ENCODE measurements at regions not wholly inside any gene's neighbourhood (a gene's known extent, or its start where the extent isn't known, plus 50 kb on each side); places are given as distances from the start of the nearest gene placed in this dataset.

DNA sequence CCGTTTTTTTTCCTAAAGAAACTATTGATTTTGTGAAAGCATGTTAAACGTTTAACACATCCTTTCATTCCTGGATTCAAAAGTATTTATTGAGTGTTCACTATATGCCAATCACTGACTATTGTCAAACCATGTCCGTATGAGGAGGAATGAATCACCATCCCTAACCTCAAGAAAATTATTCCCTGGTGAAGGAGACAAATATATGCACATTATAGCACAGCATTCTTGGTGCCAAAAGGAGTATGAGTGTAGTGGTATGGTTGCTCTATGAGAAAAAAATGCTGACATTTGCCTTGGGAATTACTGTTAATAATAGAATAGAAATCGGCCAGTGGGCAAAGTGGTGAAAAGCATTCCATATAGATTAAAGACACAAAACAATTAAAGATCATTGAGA is 1390.1 kb downstream of the MRPL39 start:
- Histone ChIP-seq H3K9me1 (ENCODE audit: insufficient read depth, low read length) (no peaks in the 10 kb centered on the region), H2AFZ (replicated peaks; ENCODE audit: low read length, poor library complexity) (no peak overlapping the region), H4K91ac (ENCODE audit: insufficient read depth, low read depth, low read length) (no peak overlapping the region), H3K9ac (ENCODE audit: low read depth, low read length) (no peak overlapping the region), H3K23ac (ENCODE audit: low read depth, low read length) (no peak overlapping the region), H4K20me1 (ENCODE audit: insufficient read depth, low read length) (no peaks in the 10 kb centered on the region), H2BK15ac (ENCODE audit: low read depth, low read length) (no peak overlapping the region), H3K27me3 (ENCODE audit: control insufficient read depth, insufficient read depth, low read length) (no peaks in the 10 kb centered on the region), H3K27ac (ENCODE audit: insufficient read depth, low read length) (no peak overlapping the region), H3K4me3 (ENCODE audit: insufficient read depth, low read depth, low read length) (no peak overlapping the region), H2AK9ac (replicated peaks; ENCODE audit: low read depth, low read length, poor library complexity) (no peak overlapping the region), H2BK5ac (ENCODE audit: low read depth, low read length, poor library complexity, severe bottlenecking) (no peak overlapping the region), H2AK5ac (ENCODE audit: low read depth, low read length) (no peak overlapping the region), H3K4me2 (ENCODE audit: low read depth, low read length) (no peak overlapping the region), H2BK120ac (ENCODE audit: low read depth, low read length) (no peak overlapping the region), H2BK20ac (ENCODE audit: low read depth, low read length) (no peak overlapping the region), H3K4me1 (ENCODE audit: control insufficient read depth, insufficient read depth, low read length) (no peaks in the 10 kb centered on the region), H3K18ac (ENCODE audit: low read depth, low read length) (no peak overlapping the region), H3K9me3 (ENCODE audit: control insufficient read depth, insufficient read depth, low read length) (no peaks in the 10 kb centered on the region), H4K8ac (ENCODE audit: low read depth in 2 of 2, low read length in 2 of 2) (no peak overlapping the region), H3K79me1 (ENCODE audit: low read depth in 1 of 2, low read length in 2 of 2) (no peaks in the 10 kb centered on the region), H3K36me3 (ENCODE audit: control insufficient read depth, insufficient read depth, low read length) (no peaks in the 10 kb centered on the region), H3K14ac (replicated peaks; ENCODE audit: low read depth, low read length) (no peak overlapping the region), H4K5ac (ENCODE audit: low read depth, low read length) (no peak overlapping the region), H3K56ac (ENCODE audit: extremely low read depth, insufficient read depth, low read length) (no peak overlapping the region), H3K4ac (ENCODE audit: low read depth, low read length) (no peak overlapping the region)
- TF ChIP-seq RAD21 (IDR thresholded peaks at IDR 0.05; ENCODE audit: low read length) (no peak), CEBPB (IDR thresholded peaks at IDR 0.05; ENCODE audit: low read depth, low read length) (no peak), RFX5 (IDR thresholded peaks at IDR 0.05; ENCODE audit: low read depth, low read length) (no peak), FOS (IDR thresholded peaks at IDR 0.05; ENCODE audit: low read depth, low read length) (no peak), MXI1 (IDR thresholded peaks at IDR 0.05; ENCODE audit: borderline replicate concordance, low read depth, low read length) (no peak), MAFK (IDR thresholded peaks at IDR 0.05; ENCODE audit: low read depth, low read length) (no peak), SMC3 (IDR thresholded peaks at IDR 0.05; ENCODE audit: low read depth, low read length) (no peak), CTCF (conservative IDR thresholded peaks at IDR 0.05; ENCODE audit: low read depth, low read length) (no peak), POLR2A (IDR thresholded peaks at IDR 0.05; ENCODE audit: low read depth, low read length) (no peak), RCOR1 (IDR thresholded peaks at IDR 0.05; ENCODE audit: insufficient replicate concordance, low read length) (no peak), BHLHE40 (IDR thresholded peaks at IDR 0.05; ENCODE audit: low read depth, low read length) (no peak), CHD1 (IDR thresholded peaks at IDR 0.05; ENCODE audit: low read depth, low read length) (no peak), MAZ (IDR thresholded peaks at IDR 0.05; ENCODE audit: borderline replicate concordance, low read depth, low read length) (no peak), NFE2L2 (IDR thresholded peaks at IDR 0.05; ENCODE audit: low read depth, low read length) (no peak)
- TF ChIP-seq, protein P1, sequence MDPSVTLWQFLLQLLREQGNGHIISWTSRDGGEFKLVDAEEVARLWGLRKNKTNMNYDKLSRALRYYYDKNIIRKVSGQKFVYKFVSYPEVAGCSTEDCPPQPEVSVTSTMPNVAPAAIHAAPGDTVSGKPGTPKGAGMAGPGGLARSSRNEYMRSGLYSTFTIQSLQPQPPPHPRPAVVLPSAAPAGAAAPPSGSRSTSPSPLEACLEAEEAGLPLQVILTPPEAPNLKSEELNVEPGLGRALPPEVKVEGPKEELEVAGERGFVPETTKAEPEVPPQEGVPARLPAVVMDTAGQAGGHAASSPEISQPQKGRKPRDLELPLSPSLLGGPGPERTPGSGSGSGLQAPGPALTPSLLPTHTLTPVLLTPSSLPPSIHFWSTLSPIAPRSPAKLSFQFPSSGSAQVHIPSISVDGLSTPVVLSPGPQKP (IDR thresholded peaks at IDR 0.05; ENCODE audit: borderline replicate concordance, low read depth, low read length), result no peak
- TF ChIP-seq, protein P2, sequence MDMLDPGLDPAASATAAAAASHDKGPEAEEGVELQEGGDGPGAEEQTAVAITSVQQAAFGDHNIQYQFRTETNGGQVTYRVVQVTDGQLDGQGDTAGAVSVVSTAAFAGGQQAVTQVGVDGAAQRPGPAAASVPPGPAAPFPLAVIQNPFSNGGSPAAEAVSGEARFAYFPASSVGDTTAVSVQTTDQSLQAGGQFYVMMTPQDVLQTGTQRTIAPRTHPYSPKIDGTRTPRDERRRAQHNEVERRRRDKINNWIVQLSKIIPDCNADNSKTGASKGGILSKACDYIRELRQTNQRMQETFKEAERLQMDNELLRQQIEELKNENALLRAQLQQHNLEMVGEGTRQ (IDR thresholded peaks at IDR 0.05; ENCODE audit: low read depth, low read length), result no peak
- ATAC-seq (ENCODE audit: low read depth) (no peak), DNase-seq (peak; percentile 4)
- intact Hi-C loops (cut with micrococcal nuclease), result no loop called here
- no TSS peak for BruUV-seq (replicated peaks)
- CTCF ChIA-PET, result no interaction called here
- WGBS, 2 experiments (ENCODE audit: extremely low coverage in 2 of 2, insufficient read length in 1 of 2), result no CpG with 5 or more reads among the region's 4 CpGs
- dilution Hi-C loops (cut with HindIII; ENCODE audit: low sequenced_read_pairs, unreplicated experiment), result no loop called here
- POLR2A ChIA-PET (ENCODE audit: unreplicated experiment), result no interaction called here
- in situ Hi-C loops (cut with MboI; ENCODE audit: low sequenced_read_pairs), result no loop called here

Measured in IMR-90 (cell line).